HepG2 (cell line): ENCODE measurements at regions not wholly inside any gene's neighbourhood (a gene's known extent, or its start where the extent isn't known, plus 50 kb on each side); places are given as distances from the start of the nearest gene placed in this dataset.

Experiments used
- ATAC-seq: fragments of 200-7000 bp; cut with Tn5 transposase; 3 replicates; pipeline ENCODE4 v1.9.1; 2020; ENCODE audit warnings: mild to moderate bottlenecking, moderate library complexity
- BruUV-seq: library from RNA; stranded (reverse); fragments of 400-500 nt; replicated peaks from 2 replicates; lab custom pipeline; 2021; lab: Mats Ljungman, UMichigan
- CTCF ChIA-PET: fragments of 300-600 bp; formaldehyde crosslinking; extraction: SDS; loops from one replicate; lab custom pipeline; 2021; ENCODE audit warnings: low total read pairs, inconsistent platforms, low intra/inter-chr PET ratio; lab: Yijun Ruan, JAX
- POLR2A ChIA-PET: fragments of 350-600 bp; sonication (Branson Sonifier 250); formaldehyde crosslinking; loops from one replicate; lab custom pipeline; 2020; ENCODE audit warnings: antibody characterized with exemption, inconsistent platforms; lab: Yijun Ruan, JAX
- DNase-seq: peaks from one replicate; pipeline ENCODE4 v3.0.0-alpha.2; 2015; ENCODE audit warnings: low spot score
- FAIRE-seq: peaks from 3 replicates; lab custom pipeline; 2011; peaks lifted over from hg19 to GRCh38; lab: Jason Lieb, UNC
- H2AFZ ChIP-seq: one replicate; pipeline ENCODE4 v1.6.1; 2011; ENCODE audit warnings: low read length, inconsistent platforms
- H3K27ac ChIP-seq: fragments of 300-600 bp; 3 replicates; pipeline ENCODE4 v1.8.0; 2011; ENCODE audit warnings: mixed run types, mild to moderate bottlenecking, mixed read lengths, low read length, inconsistent platforms; ENCODE audit not compliant: insufficient read depth; ENCODE audit errors: extremely low read length
- H3K27me3 ChIP-seq, 2 experiments: fragments of 200-600 bp in 1 of 2; 2 replicates in 1 of 2; 3 replicates in 1 of 2; pipeline versions ENCODE4 v1.6.0 to v1.8.0; 2011; ENCODE audit warnings: low read length in 2 of 2, mild to moderate bottlenecking in 2 of 2, moderate library complexity in 2 of 2, inconsistent platforms in 1 of 2; ENCODE audit not compliant: insufficient read depth in 2 of 2, control insufficient read depth in 1 of 2
- H3K36me3 ChIP-seq, 2 experiments: fragments of 200-600 bp in 1 of 2; replicated peaks in 1 of 2; 2 replicates in 1 of 2; 3 replicates in 1 of 2; pipeline versions ENCODE4 v1.5.1 to v1.8.0; 2011; ENCODE audit warnings: low read length in 2 of 2, inconsistent platforms in 1 of 2; ENCODE audit not compliant: insufficient read depth in 2 of 2, control insufficient read depth in 1 of 2
- H3K4me1 ChIP-seq: 2 replicates; pipeline ENCODE4 v1.5.1; 2012; ENCODE audit warnings: low read length, inconsistent platforms; ENCODE audit not compliant: insufficient read depth
- H3K4me2 ChIP-seq: 2 replicates; pipeline ENCODE4 v1.6.0; 2011; ENCODE audit warnings: low read depth, low read length, inconsistent platforms
- H3K4me3 ChIP-seq, 3 experiments: fragments of 200-600 bp in 1 of 3; sonication (generic), shearing (Covaris generic) in 1 of 3; replicated peaks in 1 of 3; 2 replicates each; pipeline ENCODE4 v1.5.1; 2011 to 2016; ENCODE audit warnings: low read length in 3 of 3, inconsistent platforms in 2 of 3, low read depth in 2 of 3, mild to moderate bottlenecking in 2 of 3, control low read depth in 1 of 3, mixed read lengths in 1 of 3; ENCODE audit not compliant: insufficient read depth in 1 of 3
- H3K79me2 ChIP-seq: one replicate; pipeline ENCODE4 v1.6.1; 2011; ENCODE audit warnings: low read length, inconsistent platforms; ENCODE audit not compliant: insufficient read depth
- H3K9ac ChIP-seq: 2 replicates; pipeline ENCODE4 v1.6.0; 2011; ENCODE audit warnings: mild to moderate bottlenecking, low read depth, low read length, inconsistent platforms; ENCODE audit not compliant: insufficient read depth
- H3K9me3 ChIP-seq: 2 replicates; pipeline ENCODE4 v1.5.1; 2012; ENCODE audit warnings: mild to moderate bottlenecking, low read length
- H4K20me1 ChIP-seq: 2 replicates; pipeline ENCODE4 v1.6.0; 2011; ENCODE audit warnings: inconsistent platforms, mild to moderate bottlenecking, low read length, moderate library complexity; ENCODE audit not compliant: insufficient read depth
- BCL6 ChIP-seq: IDR thresholded peaks from 2 replicates; pipeline ENCODE4 v1.6.1; 2016; ENCODE audit warnings: missing genetic modification reagents, missing compliant biosample characterization
- HOXA5 ChIP-seq: sonication (generic); formaldehyde crosslinking; IDR thresholded peaks from 2 replicates; pipeline ENCODE4 v1.4.0; 2020; ENCODE audit warnings: missing genetic modification reagents
- ISL2 ChIP-seq: sonication (generic); formaldehyde crosslinking; IDR thresholded peaks from 2 replicates; pipeline ENCODE4 v1.5.0; 2020; ENCODE audit warnings: missing genetic modification reagents
- KDM4B ChIP-seq: sonication (generic); formaldehyde crosslinking; IDR thresholded peaks from 2 replicates; pipeline ENCODE4 v1.4.0; 2020; ENCODE audit warnings: missing genetic modification reagents
- MAF1 ChIP-seq: sonication (generic); formaldehyde crosslinking; IDR thresholded peaks from 2 replicates; pipeline ENCODE4 v1.5.0; 2020; ENCODE audit warnings: missing genetic modification reagents, borderline replicate concordance
- MAZ ChIP-seq, 2 experiments: sonication (generic) in 1 of 2; formaldehyde crosslinking in 1 of 2; IDR thresholded peaks; 2 replicates each; pipeline versions ENCODE4 v1.5.0 to v1.6.1; 2012 to 2020; ENCODE audit warnings: low read depth in 2 of 2, mild to moderate bottlenecking in 2 of 2, borderline replicate concordance in 1 of 2, improper control_type of control experiment in 1 of 2, low read length in 1 of 2, missing genetic modification reagents in 1 of 2, moderate library complexity in 1 of 2
- NFAT5 ChIP-seq: sonication (generic); formaldehyde crosslinking; IDR thresholded peaks from 2 replicates; pipeline ENCODE4 v1.4.0; 2020; ENCODE audit warnings: missing genetic modification reagents
- NONO ChIP-seq, 2 experiments: fragments of 450-650 bp in 1 of 2; sonication (generic) in 1 of 2; formaldehyde crosslinking in 1 of 2; IDR thresholded peaks in 1 of 2; conservative IDR thresholded peaks in 1 of 2; 2 replicates each; pipeline versions ENCODE4 v1.6.1 to v1.8.0; 2017 to 2022; ENCODE audit warnings: mild to moderate bottlenecking in 1 of 2, missing genetic modification reagents in 1 of 2, moderate library complexity in 1 of 2
- RORA ChIP-seq: sonication (generic); formaldehyde crosslinking; IDR thresholded peaks from 2 replicates; pipeline ENCODE4 v1.5.0; 2020; ENCODE audit warnings: mild to moderate bottlenecking, missing genetic modification reagents, moderate library complexity
- SETDB1 ChIP-seq: sonication (generic); formaldehyde crosslinking; IDR thresholded peaks from 2 replicates; pipeline ENCODE4 v1.5.1; 2020; ENCODE audit warnings: missing genetic modification reagents, mild to moderate bottlenecking, borderline replicate concordance
- SSRP1 ChIP-seq: IDR thresholded peaks from 2 replicates; pipeline ENCODE4 v1.6.1; 2016; ENCODE audit warnings: control low read depth
- STAT5B ChIP-seq: sonication (generic); formaldehyde crosslinking; IDR thresholded peaks from 2 replicates; pipeline ENCODE4 v1.4.0; 2020; ENCODE audit warnings: missing genetic modification reagents
- ZBTB21 ChIP-seq: sonication (generic); formaldehyde crosslinking; IDR thresholded peaks from 2 replicates; pipeline ENCODE4 v1.4.0; 2020; ENCODE audit warnings: missing genetic modification reagents
- ZHX1 ChIP-seq: sonication (generic); formaldehyde crosslinking; IDR thresholded peaks from 2 replicates; pipeline ENCODE4 v1.8.1; 2022; ENCODE audit warnings: low read depth, mild to moderate bottlenecking, missing genetic modification reagents
- ZNF12 ChIP-seq: sonication (generic); formaldehyde crosslinking; IDR thresholded peaks from 2 replicates; pipeline ENCODE4 v1.5.0; 2020; ENCODE audit warnings: missing genetic modification reagents
- ZNF350 ChIP-seq: sonication (generic); formaldehyde crosslinking; IDR thresholded peaks from 2 replicates; pipeline ENCODE4 v1.4.0; 2020; ENCODE audit warnings: mild to moderate bottlenecking, low read depth, missing genetic modification reagents, borderline replicate concordance
- ZNF562 ChIP-seq: sonication (generic); formaldehyde crosslinking; IDR thresholded peaks from 2 replicates; pipeline ENCODE4 v1.8.0; 2022; ENCODE audit warnings: missing genetic modification reagents, borderline replicate concordance
- WGBS: methylation state at CpG from one replicate; pipeline ENCODE4 v1.1.6; 2017; ENCODE audit warnings: low lambda C conversion rate; 5-methylcytosine and 5-hydroxymethylcytosine counted together
- in situ Hi-C: cut with HindIII; loops from 2 replicates; pipeline ENCODE4 v1.10.0; 2017; ENCODE audit warnings: low pct_unique_long_range_greater_than_20kb; ENCODE audit not compliant: extremely low pct_ligation_motif_present
- intact Hi-C: fragments of 100-400 bp; cut with micrococcal nuclease; formaldehyde crosslinking; loops from one replicate; pipeline ENCODE4 v1.10.0; 2022; ENCODE audit not compliant: unreplicated experiment

GRCh38 chr2:235274023-235274422 lies 219.8 kb upstream of the AGAP1 start:
- H4K20me1 ChIP-seq = no peaks in the 10 kb centered on the region
- POLR2A ChIA-PET = no interaction called here
- in situ Hi-C loops = no loop called here
- H3K27ac ChIP-seq = no peak overlapping the region
- FAIRE-seq (no peak), DNase-seq (no peak), ATAC-seq (no peak)
- no peaks in the 10 kb centered on the region for H3K36me3 ChIP-seq
- intact Hi-C loops = no loop called here
- no peak overlapping the region for H3K4me2 ChIP-seq
- BruUV-seq = no TSS peak
- no peak overlapping the region for H2AFZ ChIP-seq
- H3K4me3 ChIP-seq = no peak overlapping the region
- CTCF ChIA-PET = no interaction called here
- no peaks in the 10 kb centered on the region for H3K9me3 ChIP-seq
- 2% methylated on average over 2 of the region's 2 CpGs for WGBS
- no peaks in the 10 kb centered on the region for H3K27me3 ChIP-seq
- no peaks in the 10 kb centered on the region for H3K79me2 ChIP-seq
- no peak overlapping the region for H3K9ac ChIP-seq
- H3K4me1 ChIP-seq = no peaks in the 10 kb centered on the region
- TF ChIP-seq ZBTB21 (CRISPR knock-in tag) (no peak), SSRP1 (CRISPR knock-in tag) (no peak), STAT5B (CRISPR knock-in tag) (no peak), ISL2 (no peak), SETDB1 (no peak), NFAT5 (CRISPR knock-in tag) (no peak), HOXA5 (CRISPR knock-in tag) (no peak), ZHX1 (CRISPR knock-in tag) (no peak), MAF1 (CRISPR knock-in tag) (no peak), ZNF12 (CRISPR knock-in tag) (no peak), MAZ (IDR thresholded peaks at IDR 0.05; ENCODE audit: borderline replicate concordance, low read depth, low read length) (no peak), MAZ (CRISPR knock-in tag; IDR thresholded peaks at IDR 0.05; ENCODE audit: low read depth) (no peak), NONO (IDR thresholded peaks at IDR 0.05) (no peak), NONO (CRISPR knock-in tag; conservative IDR thresholded peaks at IDR 0.05) (no peak), KDM4B (CRISPR knock-in tag) (no peak), ZNF562 (CRISPR knock-in tag) (no peak), BCL6 (CRISPR knock-in tag) (no peak), ZNF350 (CRISPR knock-in tag) (no peak), RORA (no peak)
